HG02798 (cell line): ENCODE measurements at regions not wholly inside any gene's neighbourhood (a gene's known extent, or its start where the extent isn't known, plus 50 kb on each side); places are given as distances from the start of the nearest gene placed in this dataset.

Experiments used
- ATAC-seq: cut with Tn5 transposase; IDR thresholded peaks from one replicate; pipeline ENCODE4 v1.9.1; 2021; ENCODE audit warnings: mild to moderate bottlenecking; ENCODE audit not compliant: unreplicated experiment, poor library complexity

- no peak for ATAC-seq
Observed at GRCh38 chr6:21648475-21649050, 55.0 kb downstream of the SOX4 start.

DNA sequence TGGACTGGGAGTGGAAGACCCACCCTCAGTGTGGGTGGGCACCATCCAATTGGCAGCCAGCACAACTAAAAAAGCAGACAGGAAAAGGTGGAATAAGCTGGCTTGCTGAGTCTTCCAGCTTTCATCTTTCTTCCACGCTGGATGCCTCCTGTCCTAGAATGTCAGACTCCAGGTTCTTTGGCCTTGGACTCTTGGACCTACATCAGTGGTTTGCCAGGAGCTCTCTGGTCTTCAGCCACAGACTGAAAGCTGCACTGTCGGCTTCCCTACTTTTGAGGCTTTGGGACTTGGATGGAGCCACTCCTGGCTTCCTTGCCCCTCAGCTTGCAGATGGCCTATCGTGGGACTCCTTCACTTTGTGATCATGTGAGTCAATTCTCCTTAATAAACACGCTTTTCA lies 59.8 kb downstream of the SOX4 start:
- no peak for ATAC-seq

DNA sequence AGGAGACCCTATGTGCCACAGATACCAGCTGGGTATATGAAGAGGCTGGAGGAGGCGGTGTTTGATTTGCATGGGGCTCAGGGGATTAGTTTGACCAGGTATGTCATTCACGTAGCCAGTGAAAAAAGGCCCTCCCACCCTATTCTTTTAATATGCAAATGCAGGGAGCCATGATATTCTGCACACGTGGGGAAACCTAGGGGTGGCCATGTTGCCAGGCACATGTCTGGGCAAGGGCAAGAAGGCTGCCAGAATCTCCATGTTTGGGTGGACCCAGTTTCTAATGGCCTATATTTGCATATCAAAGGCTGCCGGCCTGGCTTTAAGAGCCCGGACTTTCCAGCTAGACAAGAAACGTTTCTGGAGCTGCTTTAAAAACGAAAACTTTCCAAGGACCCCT lies 60.4 kb downstream of the SOX4 start:
- ATAC-seq, result no peak

- ATAC-seq, result no peak
Observed at GRCh38 chr6:21654361-21654760, 60.8 kb downstream of the SOX4 start.

- ATAC-seq, result no peak
Observed at GRCh38 chr6:21663966-21664313, 70.4 kb downstream of the SOX4 start.

DNA sequence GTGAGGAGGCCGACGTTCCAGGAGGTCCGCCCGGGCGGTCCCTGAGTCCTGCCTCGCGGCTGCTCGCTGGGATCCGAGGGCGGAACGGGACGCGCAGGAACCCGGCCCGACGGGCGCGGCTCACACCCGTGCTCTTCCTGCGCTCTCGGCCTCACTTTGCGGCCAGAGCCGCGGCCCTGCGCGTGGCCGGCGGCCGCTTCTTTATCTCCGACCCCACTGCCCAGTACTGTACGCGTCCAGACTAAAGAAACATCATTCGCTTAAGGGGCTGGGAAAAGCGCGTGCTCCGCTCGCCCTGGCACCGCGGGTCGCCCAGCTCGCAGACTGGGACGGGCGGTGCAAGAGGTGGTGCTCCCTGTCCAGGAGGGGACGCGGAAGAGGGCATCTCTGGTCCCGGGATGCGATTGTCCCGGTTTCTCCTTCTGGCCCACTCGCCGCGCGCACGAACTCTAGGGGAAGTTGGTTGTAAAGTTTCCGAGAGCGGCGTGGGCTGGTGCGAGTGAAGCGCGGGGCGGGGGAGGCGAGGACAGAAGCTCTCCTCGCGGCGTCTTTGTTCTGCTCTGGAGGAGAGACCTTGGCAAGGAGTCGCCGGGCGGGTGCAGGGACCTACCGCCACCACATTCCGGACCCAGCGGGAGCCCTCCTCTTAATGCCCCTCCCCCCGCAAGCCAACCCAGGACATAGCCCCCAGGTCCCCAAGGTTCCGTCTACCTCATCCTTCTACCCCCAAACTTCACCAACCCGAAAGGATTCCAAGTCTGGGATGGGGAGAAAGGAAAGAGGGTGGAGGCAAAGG lies 71.0 kb downstream of the SOX4 start:
- ATAC-seq, result no peak

GRCh38 chr6:21665110-21665391 lies 71.5 kb downstream of the SOX4 start:
- ATAC-seq, result no peak

GRCh38 chr6:21665392-21666200 lies 72.0 kb downstream of the SOX4 start:
- no peak for ATAC-seq

GRCh38 chr6:21666201-21666691 lies 72.7 kb downstream of the SOX4 start:
- no peak for ATAC-seq

GRCh38 chr6:21666853-21667681 lies 73.5 kb downstream of the SOX4 start:
- no peak for ATAC-seq

DNA sequence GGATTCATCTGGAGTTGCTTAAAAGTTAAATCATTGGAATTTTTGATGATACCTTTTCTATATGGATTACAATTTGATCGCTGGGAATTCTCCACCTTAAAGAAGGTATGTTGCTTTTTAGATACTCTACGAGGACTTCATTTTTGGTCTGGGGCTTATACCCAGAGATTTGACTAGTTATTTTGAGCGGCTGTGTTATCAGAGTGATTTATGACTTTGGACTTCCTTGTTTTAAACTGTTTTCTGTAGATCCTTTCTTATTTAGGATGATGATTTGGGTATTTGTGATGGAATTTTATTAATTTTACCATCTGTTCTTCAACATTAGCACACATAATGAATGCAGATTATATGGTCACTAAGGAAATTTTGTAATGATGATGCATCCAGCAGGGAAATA lies 75.2 kb downstream of the SOX4 start:
- ATAC-seq, result no peak

DNA sequence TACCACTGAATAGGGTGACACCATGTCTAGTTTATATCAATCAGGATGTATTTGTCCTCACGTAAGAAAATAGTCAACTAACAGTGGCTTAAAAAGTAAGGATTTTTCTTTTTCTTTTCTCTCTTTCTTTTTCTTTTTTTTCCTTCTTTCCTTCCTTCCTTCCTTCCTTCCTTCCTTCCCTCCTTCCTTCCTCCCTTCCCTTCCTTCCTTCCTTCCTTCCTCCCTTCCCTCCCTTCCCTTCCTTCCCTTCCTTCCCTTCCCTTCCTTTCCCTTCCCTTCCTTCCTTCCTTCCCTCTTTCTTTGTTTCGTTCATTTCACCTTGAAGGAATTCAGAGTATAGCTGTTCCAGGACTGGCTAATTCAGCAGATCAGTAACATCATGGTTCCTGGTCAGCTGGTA lies 83.2 kb downstream of the SOX4 start:
- ATAC-seq, result no peak

DNA sequence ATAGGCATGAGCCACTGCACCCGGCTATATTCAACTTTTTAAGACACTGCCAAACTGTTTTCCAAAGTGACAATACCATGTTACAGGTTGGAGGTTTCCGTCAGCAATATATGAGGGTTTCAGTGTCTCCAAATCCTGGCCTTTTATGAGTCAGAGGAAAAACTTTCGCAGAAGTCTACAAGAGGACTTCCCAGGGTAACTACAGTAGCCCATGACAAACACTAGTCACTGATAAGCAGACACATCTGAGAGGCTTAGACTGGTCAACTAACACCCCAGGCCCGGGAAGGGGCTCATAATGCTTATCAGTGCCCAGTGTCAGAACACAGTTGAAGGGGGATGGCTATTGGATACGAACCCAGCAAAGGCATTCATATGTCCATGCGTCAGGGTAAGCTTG lies 85.4 kb downstream of the SOX4 start:
- ATAC-seq, result no peak

DNA sequence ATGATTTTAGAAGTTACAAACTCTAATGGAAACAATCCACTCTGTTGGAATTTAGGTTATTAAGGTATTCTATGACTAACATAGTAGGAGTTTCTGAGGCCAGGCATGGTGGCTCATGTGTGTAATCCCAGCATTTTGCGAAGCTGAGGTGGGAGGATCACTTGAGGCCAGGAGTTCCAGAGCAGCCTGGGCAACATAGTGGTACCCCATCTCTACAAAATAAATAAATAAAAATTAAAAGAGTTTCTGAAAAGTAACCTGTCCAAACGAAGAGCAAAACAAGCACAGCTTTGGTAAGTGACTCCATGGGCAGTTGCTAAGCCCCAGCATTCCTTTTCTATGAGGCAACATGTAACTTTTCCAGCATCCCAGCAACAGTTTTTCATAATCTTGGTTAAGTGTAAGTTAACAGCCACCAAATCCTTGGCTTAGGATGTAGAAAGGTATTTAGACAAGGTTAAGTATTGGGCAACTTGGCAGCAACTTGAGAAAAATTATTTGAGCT lies 86.3 kb downstream of the SOX4 start:
- ATAC-seq, result no peak

DNA sequence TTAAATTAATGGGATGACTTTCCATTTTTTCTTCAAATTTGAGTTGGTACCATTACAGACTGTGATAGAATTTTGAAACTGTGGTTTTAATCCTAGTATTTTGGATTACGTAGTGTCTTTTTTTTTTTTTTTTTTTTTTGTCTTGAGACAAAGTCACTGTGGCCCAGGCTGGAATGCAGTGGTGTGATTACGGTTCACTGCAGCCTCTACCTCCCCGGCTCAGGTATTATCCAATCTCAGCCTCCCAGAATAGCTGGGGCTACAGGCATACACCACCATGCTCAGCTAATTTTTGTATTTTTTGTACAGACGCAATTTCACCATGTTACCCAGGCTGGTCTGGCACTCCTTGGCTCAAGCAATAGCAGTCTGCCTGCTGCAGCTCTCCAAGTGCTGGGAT lies 87.1 kb downstream of the SOX4 start:
- no peak for ATAC-seq

DNA sequence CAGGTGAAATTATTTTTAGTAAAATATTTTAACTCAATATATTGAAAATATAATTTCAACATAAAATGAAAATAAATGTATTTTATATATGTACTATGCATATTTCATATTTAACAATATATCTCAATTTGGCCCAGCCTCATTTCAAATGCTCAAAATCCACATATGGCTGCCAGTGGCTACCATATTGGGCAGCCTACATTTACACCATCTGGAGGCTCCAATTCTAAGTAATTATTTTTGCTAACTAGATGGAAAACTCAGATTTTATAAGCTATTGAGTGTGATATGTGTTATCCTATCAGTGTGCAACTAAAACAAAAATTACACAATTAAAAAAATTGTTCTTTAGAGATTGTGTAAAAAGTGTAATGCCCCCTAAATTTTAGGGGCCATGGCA lies 96.9 kb downstream of the SOX4 start:
- ATAC-seq, result no peak

GRCh38 chr6:21691685-21692346 lies 98.3 kb downstream of the SOX4 start:
- ATAC-seq, result no peak

GRCh38 chr6:21692721-21693120 lies 99.2 kb downstream of the SOX4 start:
- ATAC-seq, result no peak

DNA sequence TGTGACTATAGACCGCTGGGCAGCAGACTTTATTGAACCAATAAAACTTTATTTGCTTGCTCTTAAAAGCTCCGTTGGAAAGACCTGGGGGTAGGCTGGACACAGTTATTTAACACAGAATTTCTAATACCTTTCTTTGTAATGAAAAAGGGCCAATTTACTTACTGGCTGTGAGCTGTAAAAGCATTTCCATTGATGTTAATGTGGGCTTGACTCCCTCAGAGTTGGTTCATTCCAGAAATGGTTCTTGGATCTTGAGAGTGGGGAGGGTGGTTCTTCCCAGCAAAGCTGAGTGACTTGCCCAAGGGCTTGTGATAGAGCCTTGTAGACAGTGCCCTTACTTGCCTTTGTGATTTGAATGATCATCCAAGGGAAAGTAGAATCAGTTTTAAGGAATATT lies 100.6 kb downstream of the SOX4 start:
- ATAC-seq, result no peak
